Ishikawa (cell line): ENCODE measurements at regions not wholly inside any gene's neighbourhood (a gene's known extent, or its start where the extent isn't known, plus 50 kb on each side); places are given as distances from the start of the nearest gene placed in this dataset.

Experiments used
- CEBPB ChIP-seq: IDR thresholded peaks from 2 replicates; pipeline ENCODE4 v1.6.1; 2012
- EGR1 ChIP-seq: IDR thresholded peaks from 2 replicates; pipeline ENCODE4 v1.6.1; 2012
- EP300 ChIP-seq: IDR thresholded peaks from 2 replicates; pipeline ENCODE4 v1.6.1; 2012; ENCODE audit warnings: borderline replicate concordance
- NFIC ChIP-seq: IDR thresholded peaks from 2 replicates; pipeline ENCODE4 v1.6.1; 2012
- RAD21 ChIP-seq: IDR thresholded peaks from 2 replicates; pipeline ENCODE4 v1.6.1; 2012; ENCODE audit warnings: low read depth
- TAF1 ChIP-seq: IDR thresholded peaks from 2 replicates; pipeline ENCODE4 v1.6.1; 2012; ENCODE audit warnings: low read depth, mild to moderate bottlenecking
- YY1 ChIP-seq: IDR thresholded peaks from 2 replicates; pipeline ENCODE4 v1.6.1; 2012; ENCODE audit warnings: low read depth
- ZBTB7A ChIP-seq: IDR thresholded peaks from 2 replicates; pipeline ENCODE4 v1.6.1; 2012; ENCODE audit warnings: low read depth

- no peak for TF ChIP-seq CEBPB
- TF ChIP-seq EP300: no peak
- no peak for TF ChIP-seq RAD21
- no peak for TF ChIP-seq YY1
- TF ChIP-seq TAF1: no peak
- no peak for TF ChIP-seq EGR1
- TF ChIP-seq ZBTB7A: no peak
- no peak for TF ChIP-seq NFIC
Measured at GRCh38 chr4:155524926-155525455, 141.7 kb upstream of the GUCY1A1 start.
